CD4-positive, alpha-beta T cell treated with Interleukin-1 beta for 1 hour (primary cell): ENCODE measurements at regions not wholly inside any gene's neighbourhood (a gene's known extent, or its start where the extent isn't known, plus 50 kb on each side); places are given as distances from the start of the nearest gene placed in this dataset.
"Not testable (repeated sequence)": the region's sequence is repeated elsewhere in the genome, so short reads cannot be mapped to it uniquely, and the experiment has no call there.

ENCODE experiments used
- DNase-seq, 2 donors: peaks; one replicate each; pipeline ENCODE4 v3.0.0-alpha.2; 2020 to 2022

- no peak for DNase-seq
Observed at GRCh38 chr4:31687717-31688342, 967.7 kb downstream of the PCDH7 start.

GRCh38 chr4:31692399-31692940, 972.3 kb downstream of the PCDH7 start:
- no peak for DNase-seq

GRCh38 chr4:31701256-31701655, 981.1 kb downstream of the PCDH7 start:
- no peak for DNase-seq

- no peak for DNase-seq
Observed at GRCh38 chr4:31702326-31702725, 982.2 kb downstream of the PCDH7 start.

- no peak for DNase-seq
Observed at GRCh38 chr4:31714238-31714637, 994.1 kb downstream of the PCDH7 start.

- no peak for DNase-seq
Observed at GRCh38 chr4:31715302-31715701, 995.1 kb downstream of the PCDH7 start.

- DNase-seq: no peak
Observed at GRCh38 chr4:31727030-31727429, 1006.9 kb downstream of the PCDH7 start.

GRCh38 chr4:31735004-31735403, 1014.8 kb downstream of the PCDH7 start:
- no peak for DNase-seq

- no peak for DNase-seq
Observed at GRCh38 chr4:31737419-31737818, 1017.2 kb downstream of the PCDH7 start.

- no peak for DNase-seq
Observed at GRCh38 chr4:31741326-31741725, 1021.2 kb downstream of the PCDH7 start.

- DNase-seq: no peak
Observed at GRCh38 chr4:31748382-31748781, 1028.2 kb downstream of the PCDH7 start.

- DNase-seq: not testable (repeated sequence)
Observed at GRCh38 chr4:31750581-31750980, 1030.4 kb downstream of the PCDH7 start.

GRCh38 chr4:31755751-31756150, 1035.6 kb downstream of the PCDH7 start:
- no peak for DNase-seq

- DNase-seq: no peak
Observed at GRCh38 chr4:31768756-31769155, 1048.6 kb downstream of the PCDH7 start.

GRCh38 chr4:31783311-31783710, 1063.1 kb downstream of the PCDH7 start:
- DNase-seq: no peak

GRCh38 chr4:31784558-31784957, 1064.4 kb downstream of the PCDH7 start:
- no peak for DNase-seq

GRCh38 chr4:31787701-31788100, 1067.5 kb downstream of the PCDH7 start:
- DNase-seq: no peak

GRCh38 chr4:31788676-31789075, 1068.5 kb downstream of the PCDH7 start:
- no peak for DNase-seq

GRCh38 chr4:31791666-31792065, 1071.5 kb downstream of the PCDH7 start:
- DNase-seq: no peak

- DNase-seq: no peak
Observed at GRCh38 chr4:31793907-31794306, 1073.7 kb downstream of the PCDH7 start.

GRCh38 chr4:31797052-31797451, 1076.9 kb downstream of the PCDH7 start:
- not testable (repeated sequence) for DNase-seq

- DNase-seq: no peak
Observed at GRCh38 chr4:31803526-31804195, 1083.5 kb downstream of the PCDH7 start.

GRCh38 chr4:31807036-31807435, 1086.9 kb downstream of the PCDH7 start:
- DNase-seq: no peak

GRCh38 chr4:31844350-31844749, 1124.2 kb downstream of the PCDH7 start:
- no peak for DNase-seq

- no peak for DNase-seq
Observed at GRCh38 chr4:31851946-31852345, 1131.8 kb downstream of the PCDH7 start.
